Neural cell (in vitro differentiated cells): ENCODE measurements at regions not wholly inside any gene's neighbourhood (a gene's known extent, or its start where the extent isn't known, plus 50 kb on each side); places are given as distances from the start of the nearest gene placed in this dataset.

Source experiments
- H2AFZ ChIP-seq: fragments of 200-600, 300-800 bp; sonication (generic), shearing (Covaris generic); 2 replicates; pipeline ENCODE4 v1.6.0; 2014; ENCODE audit warnings: low read depth, mild to moderate bottlenecking, antibody characterized with exemption, low read length, moderate library complexity
- H3F3A ChIP-seq: fragments of 200-600 bp; shearing (Covaris generic); 2 replicates; pipeline ENCODE4 v1.6.1; 2016; ENCODE audit warnings: mild to moderate bottlenecking, moderate library complexity, mixed read lengths, antibody characterized with exemption, low read length; ENCODE audit not compliant: insufficient read depth, poor library complexity, severe bottlenecking
- H3K27ac ChIP-seq: fragments of 200-600, 300-800 bp; sonication (generic), shearing (Covaris generic); 2 replicates; pipeline ENCODE4 v1.5.1; 2014; ENCODE audit warnings: mild to moderate bottlenecking, low read length, moderate library complexity
- H3K27me3 ChIP-seq: fragments of 300-800, 200-600 bp; sonication (generic), shearing (Covaris generic); 2 replicates; pipeline ENCODE4 v1.6.0; 2014; ENCODE audit warnings: mild to moderate bottlenecking, low read depth, low read length, moderate library complexity; ENCODE audit not compliant: insufficient read depth
- H3K36me3 ChIP-seq: fragments of 300-800, 200-600 bp; sonication (generic), shearing (Covaris generic); 2 replicates; pipeline ENCODE4 v1.5.1; 2014; ENCODE audit warnings: mild to moderate bottlenecking, antibody characterized with exemption, low read length, moderate library complexity; ENCODE audit not compliant: insufficient read depth
- H3K4me2 ChIP-seq: fragments of 300-800, 200-600 bp; sonication (generic), shearing (Covaris generic); 2 replicates; pipeline ENCODE4 v1.6.0; 2014; ENCODE audit warnings: mild to moderate bottlenecking, low read length
- H3K4me3 ChIP-seq: fragments of 300-800, 200-600 bp; sonication (generic), shearing (Covaris generic); 2 replicates; pipeline ENCODE4 v1.5.1; 2014; ENCODE audit warnings: mild to moderate bottlenecking, low read length, moderate library complexity
- H3K79me2 ChIP-seq: fragments of 200-600 bp; shearing (Covaris generic); replicated peaks from 2 replicates; pipeline ENCODE4 v1.6.0; 2014; ENCODE audit warnings: mild to moderate bottlenecking, low read length, moderate library complexity; ENCODE audit not compliant: insufficient read depth
- H3K9ac ChIP-seq: fragments of 300-800, 200-600 bp; sonication (generic), shearing (Covaris generic); 2 replicates; pipeline ENCODE4 v1.6.1; 2016; ENCODE audit warnings: mild to moderate bottlenecking, low read length, mixed read lengths
- H3K9me2 ChIP-seq: fragments of 200-600 bp; shearing (Covaris generic); 2 replicates; pipeline ENCODE4 v1.6.1; 2016; ENCODE audit warnings: mild to moderate bottlenecking, low read length, mixed read lengths; ENCODE audit not compliant: insufficient read depth
- H3K9me3 ChIP-seq: fragments of 200-600, 300-800 bp; sonication (generic), shearing (Covaris generic); 2 replicates; pipeline ENCODE4 v1.6.1; 2016; ENCODE audit warnings: mild to moderate bottlenecking, mixed run types, low read length, moderate library complexity, mixed read lengths
- H4K20me1 ChIP-seq: fragments of 200-600 bp; shearing (Covaris generic); 2 replicates; pipeline ENCODE4 v1.6.1; 2016; ENCODE audit warnings: mild to moderate bottlenecking, mixed run types; ENCODE audit not compliant: insufficient read depth
- EP300 ChIP-seq: fragments of 450-650 bp; conservative IDR thresholded peaks from 2 replicates; pipeline ENCODE4 v1.6.1; 2014; ENCODE audit warnings: antibody characterized with exemption, mild to moderate bottlenecking, moderate library complexity; ENCODE audit not compliant: poor library complexity, severe bottlenecking
- EZH2 ChIP-seq: fragments of 200-600, 300-800 bp; shearing (Covaris generic), sonication (generic); IDR thresholded peaks from 2 replicates; pipeline ENCODE4 v1.6.1; 2014; ENCODE audit warnings: antibody characterized with exemption, low read length, borderline replicate concordance, mild to moderate bottlenecking; ENCODE audit not compliant: insufficient read depth, poor library complexity, severe bottlenecking
- MXI1 ChIP-seq: fragments of 450-650 bp; conservative IDR thresholded peaks from 2 replicates; pipeline ENCODE4 v1.6.1; 2014; ENCODE audit warnings: antibody characterized with exemption, mild to moderate bottlenecking; ENCODE audit not compliant: poor library complexity, severe bottlenecking
- POLR2AphosphoS5 ChIP-seq: IDR thresholded peaks from 2 replicates; pipeline ENCODE4 v1.6.1; 2012
- RAD21 ChIP-seq: fragments of 450-650 bp; conservative IDR thresholded peaks from 2 replicates; pipeline ENCODE4 v1.6.1; 2014; ENCODE audit warnings: antibody characterized with exemption, mild to moderate bottlenecking, moderate library complexity
- SMC3 ChIP-seq: fragments of 450-650 bp; conservative IDR thresholded peaks from 2 replicates; pipeline ENCODE4 v1.6.1; 2014; ENCODE audit warnings: antibody characterized with exemption, mild to moderate bottlenecking, moderate library complexity; ENCODE audit not compliant: poor library complexity
- TAF1 ChIP-seq: IDR thresholded peaks from 2 replicates; pipeline ENCODE4 v1.6.1; 2012; ENCODE audit warnings: low read depth
- TF ChIP-seq, protein P1 (sequence below): IDR thresholded peaks from 2 replicates; pipeline ENCODE4 v1.6.1; 2012; ENCODE audit warnings: borderline replicate concordance
- TF ChIP-seq, protein P2 (sequence below): fragments of 450-650 bp; IDR thresholded peaks from 2 replicates; pipeline ENCODE4 v1.5.1; 2014; ENCODE audit warnings: antibody characterized with exemption, mild to moderate bottlenecking, moderate library complexity; ENCODE audit not compliant: poor library complexity, severe bottlenecking

DNA sequence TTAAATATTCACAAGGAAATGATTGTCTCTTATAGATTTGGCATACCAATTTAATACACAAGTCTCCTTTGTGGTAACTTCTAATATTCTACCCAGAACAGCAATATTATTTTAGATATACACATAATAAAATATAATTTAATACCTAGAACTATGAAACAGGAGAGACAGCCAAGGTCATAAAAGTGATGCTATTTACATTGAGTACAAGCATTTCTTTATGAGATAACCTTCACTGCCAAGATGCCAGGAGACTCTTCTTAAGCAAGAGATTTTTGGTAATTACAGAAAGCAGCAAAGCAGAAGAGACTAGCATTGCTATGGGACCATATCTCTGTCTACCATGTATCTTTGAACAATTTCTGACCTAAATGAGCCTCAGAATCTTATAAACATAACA, 764.6 kb upstream of the GHITM start:
- no peaks in the 10 kb centered on the region for H3K9me3 ChIP-seq
- H3K9me2 ChIP-seq = no peaks in the 10 kb centered on the region
- no peak overlapping the region for H3K9ac ChIP-seq
- no peaks in the 10 kb centered on the region for H3K27me3 ChIP-seq
- H3F3A ChIP-seq = no peaks in the 10 kb centered on the region
- no peaks in the 10 kb centered on the region for H3K79me2 ChIP-seq
- no peaks in the 10 kb centered on the region for H3K36me3 ChIP-seq
- no peak overlapping the region for H3K27ac ChIP-seq
- no peaks in the 10 kb centered on the region for H4K20me1 ChIP-seq
- no peak overlapping the region for H3K4me2 ChIP-seq
- H3K4me3 ChIP-seq = no peak overlapping the region
- TF ChIP-seq, protein P1, sequence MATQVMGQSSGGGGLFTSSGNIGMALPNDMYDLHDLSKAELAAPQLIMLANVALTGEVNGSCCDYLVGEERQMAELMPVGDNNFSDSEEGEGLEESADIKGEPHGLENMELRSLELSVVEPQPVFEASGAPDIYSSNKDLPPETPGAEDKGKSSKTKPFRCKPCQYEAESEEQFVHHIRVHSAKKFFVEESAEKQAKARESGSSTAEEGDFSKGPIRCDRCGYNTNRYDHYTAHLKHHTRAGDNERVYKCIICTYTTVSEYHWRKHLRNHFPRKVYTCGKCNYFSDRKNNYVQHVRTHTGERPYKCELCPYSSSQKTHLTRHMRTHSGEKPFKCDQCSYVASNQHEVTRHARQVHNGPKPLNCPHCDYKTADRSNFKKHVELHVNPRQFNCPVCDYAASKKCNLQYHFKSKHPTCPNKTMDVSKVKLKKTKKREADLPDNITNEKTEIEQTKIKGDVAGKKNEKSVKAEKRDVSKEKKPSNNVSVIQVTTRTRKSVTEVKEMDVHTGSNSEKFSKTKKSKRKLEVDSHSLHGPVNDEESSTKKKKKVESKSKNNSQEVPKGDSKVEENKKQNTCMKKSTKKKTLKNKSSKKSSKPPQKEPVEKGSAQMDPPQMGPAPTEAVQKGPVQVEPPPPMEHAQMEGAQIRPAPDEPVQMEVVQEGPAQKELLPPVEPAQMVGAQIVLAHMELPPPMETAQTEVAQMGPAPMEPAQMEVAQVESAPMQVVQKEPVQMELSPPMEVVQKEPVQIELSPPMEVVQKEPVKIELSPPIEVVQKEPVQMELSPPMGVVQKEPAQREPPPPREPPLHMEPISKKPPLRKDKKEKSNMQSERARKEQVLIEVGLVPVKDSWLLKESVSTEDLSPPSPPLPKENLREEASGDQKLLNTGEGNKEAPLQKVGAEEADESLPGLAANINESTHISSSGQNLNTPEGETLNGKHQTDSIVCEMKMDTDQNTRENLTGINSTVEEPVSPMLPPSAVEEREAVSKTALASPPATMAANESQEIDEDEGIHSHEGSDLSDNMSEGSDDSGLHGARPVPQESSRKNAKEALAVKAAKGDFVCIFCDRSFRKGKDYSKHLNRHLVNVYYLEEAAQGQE = no peak
- TF ChIP-seq SMC3 (no peak), EZH2 (no peak), RAD21 (no peak), MXI1 (no peak), TAF1 (no peak), POLR2AphosphoS5 (no peak), EP300 (no peak)
- TF ChIP-seq, protein P2, sequence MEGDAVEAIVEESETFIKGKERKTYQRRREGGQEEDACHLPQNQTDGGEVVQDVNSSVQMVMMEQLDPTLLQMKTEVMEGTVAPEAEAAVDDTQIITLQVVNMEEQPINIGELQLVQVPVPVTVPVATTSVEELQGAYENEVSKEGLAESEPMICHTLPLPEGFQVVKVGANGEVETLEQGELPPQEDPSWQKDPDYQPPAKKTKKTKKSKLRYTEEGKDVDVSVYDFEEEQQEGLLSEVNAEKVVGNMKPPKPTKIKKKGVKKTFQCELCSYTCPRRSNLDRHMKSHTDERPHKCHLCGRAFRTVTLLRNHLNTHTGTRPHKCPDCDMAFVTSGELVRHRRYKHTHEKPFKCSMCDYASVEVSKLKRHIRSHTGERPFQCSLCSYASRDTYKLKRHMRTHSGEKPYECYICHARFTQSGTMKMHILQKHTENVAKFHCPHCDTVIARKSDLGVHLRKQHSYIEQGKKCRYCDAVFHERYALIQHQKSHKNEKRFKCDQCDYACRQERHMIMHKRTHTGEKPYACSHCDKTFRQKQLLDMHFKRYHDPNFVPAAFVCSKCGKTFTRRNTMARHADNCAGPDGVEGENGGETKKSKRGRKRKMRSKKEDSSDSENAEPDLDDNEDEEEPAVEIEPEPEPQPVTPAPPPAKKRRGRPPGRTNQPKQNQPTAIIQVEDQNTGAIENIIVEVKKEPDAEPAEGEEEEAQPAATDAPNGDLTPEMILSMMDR = no peak
- no peak overlapping the region for H2AFZ ChIP-seq

DNA sequence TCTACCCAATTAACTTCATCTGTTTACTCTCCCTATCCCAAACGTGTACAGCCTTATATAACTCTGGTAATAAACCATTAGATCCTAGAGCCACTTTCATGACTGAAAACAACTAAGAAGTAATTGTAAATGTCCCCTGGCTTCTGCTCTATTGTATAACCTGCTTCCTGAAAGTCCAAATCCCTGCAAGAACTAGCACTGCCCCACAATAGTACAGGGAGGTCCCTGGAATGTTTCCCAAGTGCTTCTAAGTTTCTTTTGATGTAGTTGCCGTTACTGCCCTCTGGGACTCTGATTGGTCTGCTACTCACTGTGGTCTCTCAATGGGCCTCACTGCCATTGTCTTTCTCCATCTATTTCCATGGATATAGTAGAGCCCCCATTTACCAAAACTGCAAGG, 764.0 kb upstream of the GHITM start:
- Histone ChIP-seq H2AFZ (no peak overlapping the region), H3F3A (no peaks in the 10 kb centered on the region), H3K4me3 (no peak overlapping the region), H3K9ac (no peak overlapping the region), H3K27ac (no peak overlapping the region), H3K79me2 (no peaks in the 10 kb centered on the region), H3K36me3 (no peaks in the 10 kb centered on the region), H3K4me2 (no peak overlapping the region), H3K9me3 (no peaks in the 10 kb centered on the region), H3K27me3 (no peaks in the 10 kb centered on the region), H3K9me2 (no peaks in the 10 kb centered on the region), H4K20me1 (no peaks in the 10 kb centered on the region)
- TF ChIP-seq RAD21 = no peak
- no peak for TF ChIP-seq TAF1
- no peak for TF ChIP-seq POLR2AphosphoS5
- TF ChIP-seq, protein P2 = no peak
- no peak for TF ChIP-seq EZH2
- TF ChIP-seq, protein P1 = no peak
- no peak for TF ChIP-seq EP300
- TF ChIP-seq MXI1 = no peak
- TF ChIP-seq SMC3 = no peak
